NCI-H2227 (cell line): ENCODE measurements at regions not wholly inside any gene's neighbourhood (a gene's known extent, or its start where the extent isn't known, plus 50 kb on each side); places are given as distances from the start of the nearest gene placed in this dataset.
"Not testable (repeated sequence)": the region's sequence is repeated elsewhere in the genome, so short reads cannot be mapped to it uniquely, and the experiment has no call there.

ENCODE experiments used
- DNase-seq: peaks from one replicate; lab custom pipeline; 2025; ENCODE audit not compliant: unreplicated experiment; lab: John Stamatoyannopoulos, UW

- DNase-seq, result no peak
Measured at GRCh38 chr4:151519728-151520415, 110.9 kb downstream of the FHIP1A start.

GRCh38 chr4:151522866-151523519 lies 114.0 kb downstream of the FHIP1A start:
- DNase-seq, result no peak

DNA sequence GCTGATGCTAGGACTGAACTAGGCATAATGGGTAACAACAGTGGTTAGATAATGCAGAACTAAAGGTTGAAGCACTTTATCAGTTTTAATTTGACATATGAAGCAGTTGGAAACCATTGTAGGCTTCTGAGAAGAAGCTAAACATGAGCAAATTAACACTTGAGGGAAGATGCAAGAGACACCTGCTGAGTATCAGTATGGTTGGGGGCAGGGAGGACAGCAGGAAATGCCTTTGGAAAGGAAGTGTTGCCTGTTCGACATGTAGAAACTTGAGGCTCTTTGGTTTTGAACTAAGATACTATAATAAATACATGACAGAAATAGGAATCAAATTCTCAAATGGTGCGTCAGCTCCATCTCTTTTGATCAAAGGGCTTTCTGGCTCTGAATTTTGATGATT lies 115.6 kb downstream of the FHIP1A start:
- DNase-seq, result peak; percentile 72

DNA sequence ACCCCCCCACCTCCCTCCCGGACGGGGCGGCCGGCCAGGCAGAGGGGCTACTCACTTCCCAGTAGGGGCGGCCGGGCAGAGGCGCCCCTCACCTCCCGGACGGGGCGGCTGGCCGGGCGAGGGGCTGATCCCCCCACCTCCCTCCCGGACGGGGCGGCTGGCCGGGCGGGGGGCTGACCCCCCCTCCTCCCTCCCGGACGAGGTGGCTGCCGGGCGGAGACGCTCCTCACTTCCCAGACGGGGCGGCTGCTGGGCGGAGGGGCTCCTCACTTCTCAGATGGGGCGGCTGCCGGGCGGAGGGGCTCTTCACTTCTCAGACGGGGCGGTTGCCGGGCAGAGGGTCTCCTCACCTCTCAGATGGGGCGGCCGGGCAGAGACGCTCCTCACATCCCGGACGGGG lies 117.5 kb downstream of the FHIP1A start:
- DNase-seq, result not testable (repeated sequence)

DNA sequence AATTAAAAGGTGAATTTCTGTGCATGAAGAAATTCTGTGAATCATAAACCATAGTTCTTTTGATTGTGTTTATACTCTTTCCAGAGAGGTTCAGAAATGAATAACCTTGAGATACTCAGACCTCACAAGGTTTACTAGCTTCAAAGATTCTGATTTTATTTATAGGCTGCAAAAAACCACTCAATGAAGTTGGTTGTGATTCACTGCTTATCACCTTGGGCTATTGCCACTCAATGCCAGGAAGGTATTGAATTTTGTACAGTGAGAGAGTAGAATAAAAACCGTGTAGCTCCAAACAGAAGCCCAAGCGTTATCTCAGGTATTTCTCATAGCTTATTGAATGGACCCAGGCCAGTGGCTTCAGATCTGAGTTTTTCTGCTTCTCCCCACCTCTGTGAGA lies 118.7 kb downstream of the FHIP1A start:
- no peak for DNase-seq

GRCh38 chr4:151529187-151529586 lies 120.2 kb downstream of the FHIP1A start:
- DNase-seq, result no peak

GRCh38 chr4:151530230-151530629 lies 121.3 kb downstream of the FHIP1A start:
- no peak for DNase-seq

DNA sequence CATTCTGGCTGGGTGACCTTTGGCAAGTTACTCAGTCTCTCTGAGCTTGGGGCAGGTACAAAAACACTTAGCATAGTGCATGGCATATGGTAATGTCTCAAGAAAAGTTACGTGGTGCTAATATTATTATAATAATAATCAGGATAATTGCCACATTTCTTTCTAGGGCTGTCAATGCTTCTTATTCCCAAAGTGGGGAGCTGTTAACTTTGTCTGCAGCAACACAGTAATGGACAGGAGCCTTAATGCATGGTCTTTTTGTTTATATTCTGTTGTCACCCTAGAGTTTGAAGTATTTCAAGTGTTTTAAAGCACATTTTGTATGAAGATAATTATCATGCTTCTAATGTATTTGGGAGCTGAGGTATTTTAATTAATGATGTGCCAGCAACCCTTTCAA lies 121.8 kb downstream of the FHIP1A start:
- no peak for DNase-seq

DNA sequence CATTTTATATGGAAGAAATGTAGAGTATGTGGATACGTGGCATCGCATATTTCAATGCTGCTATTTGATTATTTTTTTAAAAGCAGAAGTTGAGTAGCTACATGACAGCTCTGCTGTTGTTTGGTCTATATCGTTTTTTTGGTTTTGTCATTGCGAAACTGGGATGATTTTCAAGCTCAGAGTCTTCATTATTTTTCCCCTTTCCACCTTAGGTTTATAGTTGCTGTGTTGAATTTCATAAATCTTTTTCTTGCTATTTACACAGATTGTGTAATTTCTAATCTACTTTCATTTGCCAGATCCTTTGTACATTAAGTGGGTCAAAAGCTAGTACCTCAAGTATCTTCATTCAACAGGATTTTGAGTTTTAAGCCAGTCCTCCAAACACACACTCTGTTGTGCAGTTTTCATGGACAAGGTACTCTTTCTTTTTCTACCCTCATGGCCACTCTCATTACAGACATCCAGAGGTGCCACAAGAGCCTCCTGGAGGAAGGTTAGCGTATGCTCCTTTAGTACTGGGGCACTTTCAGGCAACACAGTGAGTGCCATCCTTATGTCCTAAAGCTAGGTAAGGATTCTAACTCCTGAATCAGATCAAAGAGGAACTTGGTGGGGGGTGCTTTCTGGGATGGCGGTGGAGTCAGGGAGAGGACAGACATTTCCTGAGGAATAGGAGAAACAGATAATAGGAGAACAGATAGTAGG lies 123.2 kb downstream of the FHIP1A start:
- no peak for DNase-seq

- no peak for DNase-seq
Measured at GRCh38 chr4:151534195-151534594, 125.2 kb downstream of the FHIP1A start.

DNA sequence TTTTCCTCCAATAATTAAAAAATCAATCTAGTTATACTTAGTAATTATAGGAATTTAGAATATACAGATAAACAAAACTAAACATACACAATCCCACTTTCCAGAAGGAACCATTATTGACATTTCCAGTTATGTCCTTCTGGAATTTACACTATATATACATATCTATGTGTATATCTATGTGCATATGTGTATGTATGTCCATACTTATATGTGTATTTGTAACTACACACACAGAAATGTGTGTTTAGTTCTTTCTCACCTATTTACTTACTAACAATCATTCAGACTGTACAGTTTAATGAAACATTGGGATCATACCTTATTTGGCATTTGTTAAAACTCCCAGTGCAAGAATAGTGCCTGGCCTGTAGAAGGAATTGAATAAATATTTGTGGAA lies 126.4 kb downstream of the FHIP1A start:
- DNase-seq, result no peak

DNA sequence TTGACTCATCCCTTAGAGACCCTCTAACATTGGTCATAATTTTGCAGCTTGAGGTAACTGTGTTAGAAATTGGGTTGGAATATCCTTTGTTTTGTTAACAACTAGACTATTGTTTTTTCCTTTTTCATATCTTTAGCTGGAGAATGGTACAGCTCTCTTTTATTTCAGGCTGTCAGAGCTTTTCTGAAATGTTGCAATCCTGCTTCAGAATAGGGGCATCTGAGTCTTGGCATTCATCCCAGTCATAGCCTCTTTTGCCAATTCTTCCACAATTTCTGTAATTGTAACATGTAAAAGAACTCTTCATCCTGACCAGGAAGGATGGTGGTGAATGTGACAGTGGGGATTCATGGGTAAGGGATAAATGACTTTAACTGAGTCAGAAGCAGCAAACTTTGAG lies 128.7 kb downstream of the FHIP1A start:
- DNase-seq, result no peak

DNA sequence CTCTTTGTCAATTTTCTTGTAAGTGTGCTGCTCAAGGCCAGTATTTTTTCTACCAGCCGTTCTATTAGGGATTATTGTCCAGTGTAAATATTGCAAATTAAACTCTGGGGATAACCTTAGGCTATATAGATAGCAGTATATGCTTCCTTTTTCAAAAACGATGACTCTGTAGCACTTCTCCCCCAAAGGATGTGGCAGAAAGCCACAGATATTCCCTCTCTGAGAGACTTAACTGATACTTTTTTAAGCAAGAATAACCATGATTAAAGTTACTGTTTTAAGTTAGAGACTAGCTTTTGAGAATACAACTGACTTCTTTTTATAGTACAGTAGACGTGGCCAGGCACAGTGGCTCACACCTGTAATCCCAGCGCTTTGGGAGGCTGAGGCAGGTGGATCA lies 130.0 kb downstream of the FHIP1A start:
- no peak for DNase-seq

DNA sequence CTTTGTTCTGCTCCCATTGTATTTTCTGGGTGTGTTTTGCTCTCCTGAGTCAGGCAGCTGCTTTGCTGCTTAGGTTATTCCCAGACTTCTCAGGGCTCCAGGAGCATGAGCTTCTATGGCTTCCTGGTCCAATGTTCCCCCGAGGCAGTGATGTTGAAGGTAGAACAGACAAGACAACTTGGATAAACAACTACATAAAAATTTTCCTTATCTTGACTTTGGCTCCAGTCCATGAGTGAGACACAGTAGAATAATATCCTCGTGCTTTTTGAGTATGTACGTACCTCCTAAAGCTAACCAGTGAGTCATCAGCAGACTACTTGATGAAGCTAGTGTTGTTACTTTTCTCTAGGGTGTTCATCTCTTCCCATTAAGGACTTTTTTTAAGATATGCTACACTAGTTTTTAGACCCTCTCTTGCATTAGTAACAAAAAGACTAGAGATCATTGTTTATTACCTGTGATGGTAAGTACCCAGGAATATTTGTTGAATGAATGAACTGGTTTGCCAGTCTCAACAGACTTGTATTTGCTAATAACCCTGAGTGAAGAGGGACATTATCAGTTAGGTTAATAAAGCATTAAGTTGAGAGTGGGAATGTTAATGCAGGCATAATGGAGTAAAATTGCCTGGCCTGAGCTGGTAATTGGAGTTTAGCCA lies 131.9 kb downstream of the FHIP1A start:
- no peak for DNase-seq

GRCh38 chr4:151541389-151542071 lies 132.6 kb downstream of the FHIP1A start:
- no peak for DNase-seq

- no peak for DNase-seq
Measured at GRCh38 chr4:151548708-151549107, 139.7 kb downstream of the FHIP1A start.

GRCh38 chr4:151549378-151549777 lies 140.4 kb downstream of the FHIP1A start:
- DNase-seq, result not testable (repeated sequence)

- DNase-seq, result no peak
Measured at GRCh38 chr4:151553874-151554273, 144.9 kb downstream of the FHIP1A start.

DNA sequence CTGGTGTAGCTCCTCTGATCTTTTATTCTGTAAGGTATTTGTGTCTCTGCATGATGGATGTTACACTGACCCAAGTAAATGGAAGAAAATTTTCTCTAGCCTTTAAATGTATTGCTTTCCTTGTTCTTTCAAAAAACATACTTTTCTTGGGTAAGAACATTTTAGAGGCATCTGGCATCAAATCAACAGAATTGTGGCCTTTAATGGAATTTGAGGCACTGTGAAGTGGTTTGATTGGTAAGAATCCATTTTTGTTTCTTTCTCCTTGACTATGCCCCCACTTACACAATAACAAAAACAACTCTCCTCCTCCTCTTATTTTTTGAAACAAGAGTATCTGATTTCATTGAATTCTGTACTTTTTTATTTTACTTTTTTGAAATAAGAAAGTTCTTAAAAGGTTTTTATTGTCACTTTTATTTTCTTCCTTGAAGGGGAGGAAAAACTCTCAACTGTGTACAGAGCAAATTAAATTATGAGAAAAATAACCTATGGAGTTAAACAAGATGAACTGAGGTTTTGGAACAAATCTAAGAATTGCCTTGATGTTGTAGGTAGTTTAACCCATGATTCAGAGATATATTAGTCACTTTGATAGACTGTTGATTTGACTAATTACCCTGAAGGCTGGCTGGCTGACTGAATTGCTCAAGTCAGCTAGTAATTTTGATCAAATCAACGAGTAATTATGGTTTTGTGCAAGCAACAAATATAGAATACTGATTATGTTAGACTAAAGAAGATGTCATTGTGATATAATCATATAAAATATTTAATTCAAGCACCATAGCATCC lies 146.4 kb downstream of the FHIP1A start:
- DNase-seq, result no peak

DNA sequence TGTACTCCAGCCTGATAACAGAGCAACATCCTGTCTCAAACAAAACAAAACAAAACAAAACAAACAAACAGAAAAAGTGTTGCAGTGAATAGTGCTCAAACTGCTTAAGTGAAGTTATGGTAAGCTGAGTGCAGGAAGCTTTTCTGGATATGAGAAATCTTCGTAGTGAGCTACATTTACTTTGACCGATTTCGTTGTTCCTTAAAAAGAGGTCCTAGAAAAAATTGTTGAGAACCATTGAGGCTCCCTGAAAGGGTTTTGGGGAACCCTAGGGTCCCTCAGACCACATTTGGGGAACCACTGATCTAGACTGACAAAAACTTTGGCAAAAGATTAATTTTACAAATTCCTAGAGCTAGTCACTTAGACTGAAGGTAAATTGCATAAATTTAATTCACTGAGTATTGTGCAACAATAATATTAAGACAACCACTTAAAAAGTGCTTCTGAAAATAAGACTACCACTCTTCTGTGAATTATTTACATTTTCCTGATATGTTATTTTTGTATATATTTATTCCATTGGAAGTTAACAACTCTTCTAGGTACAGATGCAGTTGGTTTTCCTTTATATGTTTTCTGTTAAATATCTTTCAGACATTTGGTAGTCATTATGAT lies 149.6 kb downstream of the FHIP1A start:
- no peak for DNase-seq
